Neural crest cell (in vitro differentiated cells): ENCODE measurements at regions not wholly inside any gene's neighbourhood (a gene's known extent, or its start where the extent isn't known, plus 50 kb on each side); places are given as distances from the start of the nearest gene placed in this dataset.

Experiments used
- DNase-seq: peaks from one replicate; pipeline ENCODE4 v3.0.0; 2021; ENCODE audit warnings: low read depth, mixed read lengths, low spot score
- H3K27ac Mint-ChIP-seq: one replicate; pipeline ENCODE4 v1.8.0; 2021; ENCODE audit warnings: mild to moderate bottlenecking, mixed read lengths; ENCODE audit not compliant: unreplicated experiment
- H3K27me3 Mint-ChIP-seq: 2 replicates; pipeline ENCODE4 v1.8.0; 2021; ENCODE audit warnings: low read depth, mild to moderate bottlenecking, mixed read lengths
- H3K36me3 Mint-ChIP-seq: 2 replicates; pipeline ENCODE4 v1.8.0; 2021; ENCODE audit warnings: low read depth, mild to moderate bottlenecking, mixed read lengths
- H3K4me1 Mint-ChIP-seq: 2 replicates; pipeline ENCODE4 v1.8.0; 2021; ENCODE audit warnings: mixed read lengths
- H3K4me3 Mint-ChIP-seq: one replicate; pipeline ENCODE4 v1.8.0; 2021; ENCODE audit warnings: mild to moderate bottlenecking, mixed read lengths
- H3K9me3 Mint-ChIP-seq: 2 replicates; pipeline ENCODE4 v1.8.0; 2021; ENCODE audit warnings: mixed read lengths
- CTCF ChIP-seq: fragments of 200-600 bp; sonication (generic); conservative IDR thresholded peaks from 2 replicates; pipeline ENCODE4 v1.5.0; 2021; ENCODE audit warnings: antibody characterized with exemption, mild to moderate bottlenecking

- no peak for DNase-seq
- Mint-ChIP-seq H3K4me1 (no peaks in the 10 kb centered on the region), H3K27me3 (no peaks in the 10 kb centered on the region), H3K4me3 (no peak overlapping the region), H3K36me3 (no peaks in the 10 kb centered on the region), H3K9me3 (peaks cover 3% of the 10 kb centered on the region), H3K27ac (no peak overlapping the region)
- TF ChIP-seq CTCF, result no peak
Observed at GRCh38 chr3:46093966-46094365, 66.7 kb upstream of the XCR1 start.

- H3K4me1 Mint-ChIP-seq, result no peaks in the 10 kb centered on the region
- H3K36me3 Mint-ChIP-seq, result no peaks in the 10 kb centered on the region
- no peak for TF ChIP-seq CTCF
- H3K27ac Mint-ChIP-seq, result no peak overlapping the region
- no peaks in the 10 kb centered on the region for H3K27me3 Mint-ChIP-seq
- H3K9me3 Mint-ChIP-seq, result peaks cover 3% of the 10 kb centered on the region
- H3K4me3 Mint-ChIP-seq, result no peak overlapping the region
- no peak for DNase-seq
Observed at GRCh38 chr3:46093327-46093942, 66.2 kb upstream of the XCR1 start.

- H3K4me1 Mint-ChIP-seq, result no peaks in the 10 kb centered on the region
- no peak overlapping the region for H3K4me3 Mint-ChIP-seq
- no peak for DNase-seq
- H3K9me3 Mint-ChIP-seq, result peaks cover 3% of the 10 kb centered on the region
- no peak for TF ChIP-seq CTCF
- no peaks in the 10 kb centered on the region for H3K36me3 Mint-ChIP-seq
- H3K27ac Mint-ChIP-seq, result no peak overlapping the region
- H3K27me3 Mint-ChIP-seq, result no peaks in the 10 kb centered on the region
Observed at GRCh38 chr3:46092702-46093080, 65.4 kb upstream of the XCR1 start.

GRCh38 chr3:46091741-46092701, 64.7 kb upstream of the XCR1 start:
- Mint-ChIP-seq H3K4me3 (no peak overlapping the region), H3K27me3 (no peaks in the 10 kb centered on the region), H3K36me3 (no peaks in the 10 kb centered on the region), H3K27ac (no peak overlapping the region), H3K4me1 (no peaks in the 10 kb centered on the region), H3K9me3 (peaks cover 3% of the 10 kb centered on the region)
- no peak for TF ChIP-seq CTCF
- DNase-seq, result no peak

GRCh38 chr3:46091046-46091445, 63.8 kb upstream of the XCR1 start:
- DNase-seq, result no peak
- H3K4me1 Mint-ChIP-seq, result no peaks in the 10 kb centered on the region
- peaks cover 3% of the 10 kb centered on the region for H3K9me3 Mint-ChIP-seq
- H3K36me3 Mint-ChIP-seq, result no peaks in the 10 kb centered on the region
- no peaks in the 10 kb centered on the region for H3K27me3 Mint-ChIP-seq
- TF ChIP-seq CTCF, result no peak
- H3K4me3 Mint-ChIP-seq, result no peak overlapping the region
- no peak overlapping the region for H3K27ac Mint-ChIP-seq
